HAP-1 (cell line): ENCODE measurements at regions not wholly inside any gene's neighbourhood (a gene's known extent, or its start where the extent isn't known, plus 50 kb on each side); places are given as distances from the start of the nearest gene placed in this dataset.

ENCODE experiments used
- DNase-seq, 2 experiments: peaks; one replicate each; pipeline ENCODE4 v3.0.0-alpha.2; 2016 to 2020; ENCODE audit warnings: low spot score in 2 of 2
- H3K27me3 ChIP-seq: fragments of 250-450 bp; sonication (Bioruptor Pico); 2 replicates; pipeline ENCODE4 v1.5.1; 2020; ENCODE audit warnings: low read depth, mild to moderate bottlenecking, moderate library complexity
- H3K36me3 ChIP-seq: fragments of 250-450 bp; sonication (Bioruptor Pico); replicated peaks from 2 replicates; pipeline ENCODE4 v1.5.1; 2020; ENCODE audit warnings: mild to moderate bottlenecking
- H3K4me1 ChIP-seq: fragments of 250-450 bp; sonication (Bioruptor Pico); 2 replicates; pipeline ENCODE4 v1.5.1; 2020; ENCODE audit warnings: mild to moderate bottlenecking
- H3K4me3 ChIP-seq: fragments of 250-450 bp; sonication (Bioruptor Pico); 2 replicates; pipeline ENCODE4 v1.5.1; 2020; ENCODE audit warnings: mild to moderate bottlenecking, moderate library complexity
- H3K9me3 ChIP-seq: fragments of 250-450 bp; sonication (Bioruptor Pico); 2 replicates; pipeline ENCODE4 v1.5.1; 2020; ENCODE audit warnings: mild to moderate bottlenecking, moderate library complexity
- in situ Hi-C: fragments of 300-500 bp; cut with MboI; formaldehyde crosslinking; loops from 3 replicates; pipeline ENCODE4 v1.14.3; 2020; ENCODE audit warnings: low sequenced_read_pairs, inconsistent platforms, mixed read lengths

DNA sequence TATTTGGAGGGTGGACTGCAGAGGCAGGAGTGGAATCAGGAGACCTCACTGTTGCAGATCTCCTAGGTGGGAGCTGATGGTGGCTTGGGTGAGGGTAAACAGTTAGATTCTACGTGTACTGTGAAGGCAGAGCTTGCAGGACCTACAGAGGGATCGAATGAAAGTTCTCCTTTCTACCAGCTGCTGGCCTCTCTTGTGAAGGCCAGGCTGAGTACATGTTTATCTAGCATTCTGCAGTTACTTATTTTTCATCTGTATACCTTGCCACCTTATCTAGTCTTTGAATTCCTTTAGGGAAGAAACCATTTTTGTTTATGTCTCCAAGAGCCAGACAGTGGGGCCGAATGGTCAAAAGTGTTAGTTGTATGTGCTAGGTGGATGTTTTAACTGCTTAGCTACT, 57.6 kb downstream of the PTTG1 start:
- DNase-seq, result no peak
- no peaks in the 10 kb centered on the region for H3K36me3 ChIP-seq
- H3K9me3 ChIP-seq, result no peaks in the 10 kb centered on the region
- in situ Hi-C loops, result no loop called here
- no peak overlapping the region for H3K4me3 ChIP-seq
- H3K27me3 ChIP-seq, result peaks cover 2% of the 10 kb centered on the region; the same call in 1 of the 2 replicates
- H3K4me1 ChIP-seq, result no peaks in the 10 kb centered on the region; the same call in 1 of the 2 replicates

DNA sequence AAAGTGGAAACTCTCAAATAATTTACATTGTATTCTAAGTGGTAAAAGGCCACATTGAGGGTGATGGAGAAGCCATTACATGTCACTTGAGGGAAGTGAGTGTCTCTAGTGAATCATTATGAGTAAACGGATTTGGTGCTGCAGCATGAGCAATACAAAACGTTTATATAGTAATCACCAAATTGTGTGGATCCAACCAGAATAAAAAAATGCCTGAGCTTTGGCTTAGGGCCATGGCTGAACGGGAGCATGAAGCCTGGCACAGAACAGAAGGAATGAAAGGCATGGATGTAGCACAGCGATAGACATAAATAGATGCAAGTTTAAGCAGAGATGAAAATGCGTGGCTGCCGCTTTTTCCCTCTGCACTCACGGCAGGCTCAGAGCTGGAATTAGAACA, 58.3 kb downstream of the PTTG1 start:
- H3K36me3 ChIP-seq, result no peaks in the 10 kb centered on the region
- H3K4me3 ChIP-seq, result no peak overlapping the region
- DNase-seq, result no peak
- no peaks in the 10 kb centered on the region; the same call in 1 of the 2 replicates for H3K4me1 ChIP-seq
- in situ Hi-C loops, result no loop called here
- no peaks in the 10 kb centered on the region for H3K9me3 ChIP-seq
- peaks cover 2% of the 10 kb centered on the region; the same call in 1 of the 2 replicates for H3K27me3 ChIP-seq

DNA sequence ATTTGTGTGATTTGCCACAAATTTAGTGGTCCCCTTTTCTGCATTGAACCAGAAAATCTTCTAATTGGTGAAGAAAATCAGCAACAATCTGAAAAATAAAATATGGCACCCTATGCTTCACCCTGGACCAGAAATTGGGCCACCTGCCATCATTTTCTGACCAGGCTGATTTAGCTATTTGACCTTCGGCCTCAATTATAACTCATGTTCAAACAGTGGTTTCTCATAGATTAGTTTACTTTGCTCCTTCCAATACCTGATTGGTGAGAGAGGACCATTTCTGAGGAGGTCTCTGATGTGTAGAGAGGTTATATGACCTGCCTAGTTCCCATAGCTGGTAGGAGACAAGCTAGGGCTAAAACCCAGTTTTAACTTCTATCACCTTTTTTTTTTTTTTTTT, 59.0 kb downstream of the PTTG1 start:
- Histone ChIP-seq H3K9me3 (no peaks in the 10 kb centered on the region), H3K4me1 (no peaks in the 10 kb centered on the region; the same call in 1 of the 2 replicates), H3K36me3 (no peaks in the 10 kb centered on the region), H3K4me3 (no peak overlapping the region), H3K27me3 (peaks cover 2% of the 10 kb centered on the region; the same call in 1 of the 2 replicates)
- in situ Hi-C loops, result no loop called here
- no peak for DNase-seq

DNA sequence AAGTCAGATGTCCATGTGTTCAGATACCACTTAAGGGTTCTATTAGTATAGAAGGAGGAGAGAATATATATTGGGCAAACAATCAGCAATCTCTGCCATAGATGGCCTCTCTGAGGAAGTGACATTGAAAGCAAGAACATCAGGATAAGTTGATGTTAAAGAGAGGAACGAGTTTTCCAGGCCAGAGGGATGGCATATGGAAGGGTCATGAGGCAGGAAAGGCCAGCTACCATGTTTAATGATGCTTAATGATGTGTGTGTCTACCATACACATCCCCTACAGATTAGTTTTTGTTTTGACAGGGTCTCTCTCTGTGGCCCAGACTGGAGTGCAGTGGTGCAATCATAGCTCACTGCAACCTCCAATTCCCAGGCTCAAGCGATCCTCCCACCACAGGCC, 63.0 kb downstream of the PTTG1 start:
- no peaks in the 10 kb centered on the region for H3K36me3 ChIP-seq
- no peak for DNase-seq
- in situ Hi-C loops, result no loop called here

DNA sequence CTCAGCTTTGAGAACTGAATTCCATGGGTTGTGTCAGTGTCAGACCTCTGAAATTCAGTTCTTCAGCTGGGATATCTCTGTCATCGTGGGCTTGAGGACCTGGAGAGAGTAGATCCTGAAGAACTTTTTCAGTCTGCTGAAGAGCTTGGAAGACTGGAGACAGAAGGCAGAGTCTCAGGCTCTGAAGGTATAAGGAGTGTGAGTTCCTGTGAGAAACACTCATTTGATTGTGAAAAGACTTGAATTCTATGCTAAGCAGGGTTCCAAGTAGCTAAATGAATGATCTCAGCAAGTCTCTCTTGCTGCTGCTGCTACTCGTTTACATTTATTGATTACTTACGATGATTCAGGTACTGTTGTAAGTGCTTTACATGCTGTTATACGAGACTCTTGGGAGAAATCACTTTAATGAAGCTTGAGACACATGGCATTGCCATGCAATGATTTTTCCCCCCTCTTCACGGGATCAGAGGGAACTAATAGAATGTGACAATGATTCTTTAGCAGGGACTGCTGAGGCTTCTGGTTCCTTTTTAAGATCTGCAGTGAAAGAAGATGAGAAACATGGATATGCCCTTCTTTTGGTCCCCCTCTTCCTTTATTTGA, 63.8 kb downstream of the PTTG1 start:
- H3K36me3 ChIP-seq, result no peaks in the 10 kb centered on the region
- H3K9me3 ChIP-seq, result no peaks in the 10 kb centered on the region
- in situ Hi-C loops, result no loop called here
- no peak for DNase-seq
- no peak overlapping the region for H3K4me3 ChIP-seq
- no peaks in the 10 kb centered on the region for H3K4me1 ChIP-seq
- H3K27me3 ChIP-seq, result peaks cover 2% of the 10 kb centered on the region; the same call in 1 of the 2 replicates

More for the DNA sequence above, 63.0 kb downstream of the PTTG1 start:
- H3K27me3 ChIP-seq, result peaks cover 2% of the 10 kb centered on the region; the same call in 1 of the 2 replicates
- H3K4me1 ChIP-seq, result no peaks in the 10 kb centered on the region
- no peaks in the 10 kb centered on the region for H3K9me3 ChIP-seq
- H3K4me3 ChIP-seq, result no peak overlapping the region

DNA sequence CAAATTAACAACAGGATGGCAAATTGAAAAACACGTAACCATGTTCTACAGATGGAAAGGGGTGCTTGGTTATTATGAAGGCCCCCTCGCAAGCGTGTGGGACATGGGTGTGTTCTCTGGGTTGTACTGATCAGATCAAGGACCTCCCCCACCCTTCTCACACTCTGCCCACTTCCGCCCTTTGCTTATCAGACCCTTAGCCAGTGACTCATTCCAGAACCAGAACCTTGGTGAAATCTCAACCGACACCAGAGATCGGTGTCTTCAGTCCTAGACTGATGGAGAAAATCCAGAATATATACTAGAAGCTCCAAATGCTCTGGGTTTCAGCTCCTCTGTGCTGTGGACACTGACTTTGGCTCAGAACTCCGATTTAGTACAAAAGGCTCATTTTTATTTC, 64.9 kb downstream of the PTTG1 start:
- H3K36me3 ChIP-seq, result no peaks in the 10 kb centered on the region
- no peaks in the 10 kb centered on the region for H3K4me1 ChIP-seq

DNA sequence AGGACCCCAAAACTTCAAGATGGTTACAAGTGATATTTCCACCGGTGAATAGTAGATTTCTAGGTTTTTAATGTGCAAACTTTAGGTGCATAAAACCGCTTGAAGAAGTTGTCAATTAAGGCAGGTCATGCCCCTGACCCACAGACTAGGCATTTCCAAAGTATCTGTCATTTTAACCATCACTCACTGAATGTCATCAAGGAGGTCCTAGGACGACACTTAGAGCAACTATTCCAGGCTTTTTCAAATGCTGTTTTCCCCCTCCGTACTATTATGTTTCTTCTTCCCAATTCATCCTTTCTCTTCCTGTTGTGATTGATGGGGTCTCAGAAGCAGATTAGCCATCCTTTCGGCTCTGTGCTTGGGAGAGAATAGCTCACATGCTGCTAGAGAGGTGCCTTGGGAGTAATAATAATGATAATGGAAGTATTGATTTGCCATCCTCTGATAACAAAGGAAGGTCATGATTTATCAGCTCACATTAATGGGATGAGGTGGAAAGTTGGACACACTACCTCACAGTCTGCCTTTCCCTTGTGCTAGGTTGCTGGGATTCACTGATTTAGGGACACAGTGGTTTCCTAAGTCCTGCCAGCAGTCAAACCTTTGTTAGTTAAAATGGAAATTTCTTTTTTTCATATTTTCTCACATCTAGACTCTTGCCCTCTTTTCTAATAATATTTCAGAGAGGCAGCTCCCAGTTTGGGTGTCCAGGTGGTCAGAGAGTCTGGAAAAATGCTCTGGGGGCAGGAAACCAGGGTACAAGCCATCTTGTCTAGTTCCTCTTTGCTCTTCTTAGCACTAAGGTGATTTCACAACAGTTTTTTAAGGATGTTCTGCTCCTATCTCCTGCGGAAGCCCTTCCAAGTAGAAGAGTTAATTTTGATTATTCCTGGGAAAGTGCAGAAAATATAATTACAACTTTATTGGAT, 67.0 kb downstream of the PTTG1 start:
- H3K36me3 ChIP-seq, result no peaks in the 10 kb centered on the region
- no peak for DNase-seq
- H3K4me1 ChIP-seq, result no peaks in the 10 kb centered on the region
- no peaks in the 10 kb centered on the region for H3K9me3 ChIP-seq
- H3K4me3 ChIP-seq, result no peak overlapping the region
- no peaks in the 10 kb centered on the region for H3K27me3 ChIP-seq
- in situ Hi-C loops, result no loop called here

More for the DNA sequence above, 64.9 kb downstream of the PTTG1 start:
- Histone ChIP-seq H3K27me3 (peaks cover 2% of the 10 kb centered on the region; the same call in 1 of the 2 replicates), H3K9me3 (no peaks in the 10 kb centered on the region), H3K4me3 (no peak overlapping the region)
- in situ Hi-C loops, result no loop called here
- DNase-seq, result no peak

DNA sequence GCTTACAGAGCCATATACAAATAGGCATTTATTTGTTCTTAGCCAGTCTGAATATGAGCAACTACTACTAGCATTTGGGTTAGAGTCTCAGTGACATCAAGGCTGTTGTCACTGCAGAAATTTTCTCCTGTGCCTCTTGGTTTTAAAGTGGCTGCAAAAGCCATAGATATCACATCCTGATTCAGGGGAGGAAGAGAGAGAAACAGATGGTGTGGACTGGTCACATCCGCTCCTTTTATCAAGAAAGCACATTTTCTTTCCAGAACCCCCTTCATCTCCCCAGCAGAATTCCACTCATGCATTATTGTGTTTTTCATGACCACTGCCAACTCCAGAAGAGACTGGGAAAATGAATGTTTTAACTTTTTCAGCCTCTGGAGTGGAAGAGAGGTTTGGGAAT, 69.8 kb downstream of the PTTG1 start:
- H3K9me3 ChIP-seq, result no peaks in the 10 kb centered on the region
- in situ Hi-C loops, result no loop called here
- H3K36me3 ChIP-seq, result no peaks in the 10 kb centered on the region
- no peak for DNase-seq
- H3K4me1 ChIP-seq, result no peaks in the 10 kb centered on the region
- no peak overlapping the region for H3K4me3 ChIP-seq
- H3K27me3 ChIP-seq, result peaks cover 4% of the 10 kb centered on the region; the same call in 1 of the 2 replicates

DNA sequence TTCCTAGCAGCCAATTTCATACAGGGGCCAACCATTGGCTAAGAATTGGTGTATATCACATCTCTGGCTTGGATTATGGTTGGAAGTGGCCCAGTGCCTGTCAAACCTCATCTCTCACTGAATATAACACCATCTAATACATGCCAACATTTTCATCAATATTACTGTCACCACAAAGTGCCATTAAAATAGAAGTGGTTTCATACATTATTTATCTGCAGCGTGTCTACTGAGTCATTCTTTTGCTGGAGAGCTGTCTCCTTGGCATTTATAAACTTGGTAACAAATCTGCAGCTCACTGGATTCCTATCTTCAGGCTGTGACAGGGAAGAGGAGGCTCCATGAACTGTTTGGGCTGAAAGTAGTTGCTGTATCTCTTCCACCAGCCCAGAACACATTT, 70.9 kb downstream of the PTTG1 start:
- in situ Hi-C loops, result no loop called here
- Histone ChIP-seq H3K36me3 (no peaks in the 10 kb centered on the region), H3K4me3 (no peak overlapping the region), H3K4me1 (no peaks in the 10 kb centered on the region), H3K27me3 (peaks cover 4% of the 10 kb centered on the region; the same call in 1 of the 2 replicates), H3K9me3 (no peaks in the 10 kb centered on the region)
- DNase-seq, result no peak

DNA sequence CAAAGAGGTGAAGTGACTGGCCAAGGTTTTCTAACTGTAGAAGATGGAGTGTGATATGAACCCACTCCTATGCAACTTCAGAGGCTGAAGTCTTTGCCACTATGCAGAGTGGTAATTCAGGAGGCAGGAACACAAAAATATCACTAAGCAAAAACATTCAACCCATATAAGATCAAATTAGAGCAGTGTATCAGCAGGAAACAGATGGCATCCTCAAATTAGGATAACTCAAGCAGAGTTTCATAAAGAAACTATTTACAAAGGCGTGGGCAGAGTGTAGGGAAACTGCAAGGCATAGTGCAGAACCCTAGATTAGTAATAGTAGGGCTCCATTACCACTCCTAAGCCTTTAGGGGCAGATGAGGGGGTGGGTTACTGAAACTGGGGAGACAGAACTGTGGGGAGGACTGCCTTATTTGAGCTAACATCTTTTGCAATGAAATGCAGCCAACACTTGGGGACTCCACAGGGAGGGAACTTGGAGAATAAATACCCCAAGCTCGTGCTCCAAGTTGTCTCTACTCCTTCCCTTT, 72.2 kb downstream of the PTTG1 start:
- in situ Hi-C loops, result no loop called here
- H3K9me3 ChIP-seq, result no peaks in the 10 kb centered on the region
- no peaks in the 10 kb centered on the region for H3K4me1 ChIP-seq
- H3K4me3 ChIP-seq, result no peak overlapping the region
- H3K36me3 ChIP-seq, result no peaks in the 10 kb centered on the region
- peaks cover 4% of the 10 kb centered on the region; the same call in 1 of the 2 replicates for H3K27me3 ChIP-seq
- DNase-seq, result no peak

DNA sequence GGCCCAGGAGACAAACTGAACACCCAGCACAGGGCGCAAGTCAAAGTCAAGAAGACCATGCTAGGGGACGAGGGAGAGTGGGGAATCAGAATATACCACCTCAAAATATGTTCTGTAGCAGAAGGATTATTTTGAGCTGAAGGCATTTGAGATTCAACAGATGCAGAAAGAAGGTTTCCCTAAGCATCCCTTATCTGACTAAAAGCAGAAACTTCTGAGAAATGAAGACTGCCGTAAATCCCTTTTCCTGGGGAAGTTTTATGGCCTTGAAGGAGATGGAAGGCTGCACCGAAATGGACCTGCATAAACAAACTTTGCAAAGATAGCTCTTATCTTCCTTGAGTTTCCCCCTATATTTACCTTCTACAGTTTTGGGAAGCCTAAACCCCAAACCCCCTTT, 72.8 kb downstream of the PTTG1 start:
- Histone ChIP-seq H3K4me1 (no peaks in the 10 kb centered on the region), H3K4me3 (no peak overlapping the region), H3K9me3 (no peaks in the 10 kb centered on the region), H3K36me3 (no peaks in the 10 kb centered on the region), H3K27me3 (peaks cover 4% of the 10 kb centered on the region; the same call in 1 of the 2 replicates)
- in situ Hi-C loops, result no loop called here
- no peak for DNase-seq

DNA sequence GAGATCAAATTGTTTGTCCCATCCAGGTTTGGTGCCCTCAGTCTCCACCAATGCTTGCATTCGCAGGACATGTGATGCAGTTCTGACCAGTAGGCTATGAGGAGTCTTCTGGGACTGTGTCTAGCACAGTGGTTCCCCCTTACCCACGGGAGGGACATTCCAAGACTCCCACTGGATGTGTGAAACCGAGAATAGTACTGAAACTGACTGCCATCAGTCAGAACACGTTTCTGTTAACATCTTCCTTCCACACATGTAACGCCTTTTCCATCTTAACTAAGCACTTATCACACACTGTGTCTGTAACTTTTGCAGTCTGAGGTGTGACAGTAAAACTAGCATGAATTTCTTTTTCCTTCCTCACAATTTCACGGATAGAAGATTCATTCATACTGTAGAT, 74.7 kb downstream of the PTTG1 start:
- no peaks in the 10 kb centered on the region for H3K9me3 ChIP-seq
- no peak for DNase-seq
- H3K27me3 ChIP-seq, result peaks cover 4% of the 10 kb centered on the region; the same call in 1 of the 2 replicates
- no peaks in the 10 kb centered on the region for H3K4me1 ChIP-seq
- in situ Hi-C loops, result no loop called here
- H3K4me3 ChIP-seq, result no peak overlapping the region
- H3K36me3 ChIP-seq, result no peaks in the 10 kb centered on the region

DNA sequence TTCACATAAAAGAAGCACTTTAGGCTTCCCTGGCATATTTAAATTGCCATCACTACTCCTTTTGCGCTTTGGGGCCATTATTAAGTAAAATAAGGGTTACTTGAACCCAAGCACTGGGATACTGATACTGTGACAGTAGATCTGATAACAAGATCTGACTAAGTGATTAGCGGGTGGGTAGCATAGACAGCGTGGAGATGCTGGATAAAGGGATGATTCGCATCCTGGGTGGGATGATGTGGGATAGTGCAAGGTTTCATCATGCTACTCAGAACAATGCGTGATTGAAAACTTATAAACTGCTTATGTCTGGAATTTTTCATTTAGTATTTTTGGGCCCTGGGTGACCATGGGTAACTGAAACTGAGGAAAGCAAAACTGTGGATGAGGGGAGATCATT, 75.1 kb downstream of the PTTG1 start:
- no peak for DNase-seq
- H3K4me1 ChIP-seq, result no peaks in the 10 kb centered on the region
- no peaks in the 10 kb centered on the region for H3K9me3 ChIP-seq
- H3K36me3 ChIP-seq, result no peaks in the 10 kb centered on the region
- H3K27me3 ChIP-seq, result peaks cover 4% of the 10 kb centered on the region; the same call in 1 of the 2 replicates
- no peak overlapping the region for H3K4me3 ChIP-seq
- in situ Hi-C loops, result no loop called here

DNA sequence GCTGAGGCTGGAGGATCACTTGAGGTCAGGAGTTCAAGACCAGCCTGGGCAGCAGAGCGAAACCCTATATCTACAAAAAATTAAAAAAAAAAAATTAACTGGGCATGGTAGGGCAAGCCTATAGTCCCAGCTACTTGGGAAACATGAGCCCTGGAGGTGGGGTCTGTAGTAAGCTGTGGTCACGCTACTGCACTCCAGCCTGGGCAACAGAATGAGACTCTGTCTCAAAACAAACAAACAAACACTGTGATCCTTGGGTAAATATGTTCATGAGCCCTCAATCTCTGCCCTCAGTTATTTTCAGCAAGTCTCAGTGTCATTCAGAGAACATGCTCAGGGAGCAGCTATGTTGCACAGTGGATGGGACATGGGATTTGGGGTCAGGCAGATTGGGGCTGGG, 76.2 kb downstream of the PTTG1 start:
- DNase-seq, result no peak
- in situ Hi-C loops, result no loop called here
- H3K27me3 ChIP-seq, result peaks cover 4% of the 10 kb centered on the region; the same call in 1 of the 2 replicates
- H3K9me3 ChIP-seq, result no peaks in the 10 kb centered on the region
- no peak overlapping the region for H3K4me3 ChIP-seq
- H3K4me1 ChIP-seq, result no peaks in the 10 kb centered on the region
- H3K36me3 ChIP-seq, result no peaks in the 10 kb centered on the region
